GM23248 (cell line): ENCODE measurements at regions not wholly inside any gene's neighbourhood (a gene's known extent, or its start where the extent isn't known, plus 50 kb on each side); places are given as distances from the start of the nearest gene placed in this dataset.

Experiments
- EZH2 ChIP-seq: fragments of 200-600 bp; sonication (generic); IDR thresholded peaks from 2 replicates; pipeline ENCODE4 v1.6.1; 2018; ENCODE audit warnings: antibody characterized with exemption, mild to moderate bottlenecking; ENCODE audit not compliant: insufficient read depth, poor library complexity, severe bottlenecking
- EZH2phosphoT487 ChIP-seq: fragments of 200-600 bp; sonication (generic); IDR thresholded peaks from 2 replicates; pipeline ENCODE4 v1.6.1; 2018; ENCODE audit warnings: antibody characterized with exemption, moderate library complexity, mild to moderate bottlenecking, low read depth; ENCODE audit not compliant: insufficient read depth

DNA sequence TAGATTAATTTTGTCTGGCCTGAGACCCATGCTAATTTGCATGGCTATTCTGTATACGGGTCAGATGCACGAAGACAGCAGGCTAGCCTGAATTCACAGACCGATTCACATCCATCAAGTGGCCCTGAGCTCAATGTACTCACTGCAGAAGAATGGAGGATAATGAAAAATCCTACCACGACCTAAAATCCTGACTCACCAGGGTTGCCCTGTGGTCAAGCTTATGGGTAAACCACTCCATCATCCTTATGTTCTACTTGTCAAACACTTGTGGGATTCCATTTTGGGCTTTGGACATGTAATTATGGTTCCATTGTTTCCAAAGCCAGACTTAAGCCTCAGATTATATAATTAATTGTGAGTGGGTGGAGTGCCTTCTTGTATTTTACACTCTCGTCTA is 110.4 kb upstream of the ZNF438 start:
- TF ChIP-seq EZH2 = no peak
- no peak for TF ChIP-seq EZH2phosphoT487
